ENCODE measurements at regions not wholly inside any gene's neighbourhood (a gene's known extent, or its start where the extent isn't known, plus 50 kb on each side); places are given as distances from the start of the nearest gene placed in this dataset.

DNA sequence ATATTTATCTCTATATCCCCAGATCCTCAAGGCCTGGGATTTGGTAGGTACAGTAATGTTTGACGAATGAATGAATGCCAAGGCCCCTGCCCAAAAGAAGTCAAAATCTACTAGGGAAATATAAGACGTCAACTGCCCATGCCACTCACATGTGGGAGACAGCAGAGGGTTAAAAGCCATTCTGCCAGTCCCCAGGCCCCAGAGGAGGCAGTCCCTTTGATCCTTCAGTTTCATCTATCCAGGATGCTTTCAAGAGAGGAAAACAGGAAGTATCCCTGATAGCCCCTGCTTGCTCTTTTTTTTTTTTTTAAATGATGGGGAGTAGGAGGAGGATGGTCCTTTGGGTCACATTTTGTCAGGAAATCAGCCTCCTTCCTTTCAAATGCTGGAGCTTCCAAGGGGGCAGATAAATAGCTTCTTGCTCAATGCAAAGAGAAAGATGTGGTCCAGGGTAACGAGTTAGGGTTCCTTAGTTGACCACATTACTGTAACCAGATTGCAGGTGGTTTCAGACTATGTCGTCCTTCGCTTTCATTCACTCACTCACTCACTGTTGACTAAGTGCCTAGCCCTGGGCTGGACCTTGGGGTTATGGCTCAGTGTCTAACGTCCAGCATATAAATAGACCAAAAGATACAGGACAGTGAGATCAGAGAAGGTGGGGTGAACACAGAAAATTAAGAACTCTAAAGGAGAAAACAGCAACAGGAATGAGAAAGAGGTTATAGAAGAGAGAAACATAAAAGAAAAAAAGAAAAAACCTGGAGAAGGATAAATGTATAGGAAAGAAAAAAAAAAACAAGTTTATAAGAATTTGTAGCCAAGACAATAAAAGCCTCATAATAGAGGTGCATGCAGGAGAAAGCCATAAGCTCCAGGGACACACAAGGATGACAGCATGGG lies 64.6 kb upstream of the PIM1 start:
- no peak for DNase-seq

GRCh38 chr6:37106051-37106363 lies 63.9 kb upstream of the PIM1 start:
- no peak for DNase-seq

GRCh38 chr6:37106554-37106953 lies 63.4 kb upstream of the PIM1 start:
- no peak for DNase-seq

GRCh38 chr6:37106982-37107491 lies 62.9 kb upstream of the PIM1 start:
- DNase-seq, result no peak

DNA sequence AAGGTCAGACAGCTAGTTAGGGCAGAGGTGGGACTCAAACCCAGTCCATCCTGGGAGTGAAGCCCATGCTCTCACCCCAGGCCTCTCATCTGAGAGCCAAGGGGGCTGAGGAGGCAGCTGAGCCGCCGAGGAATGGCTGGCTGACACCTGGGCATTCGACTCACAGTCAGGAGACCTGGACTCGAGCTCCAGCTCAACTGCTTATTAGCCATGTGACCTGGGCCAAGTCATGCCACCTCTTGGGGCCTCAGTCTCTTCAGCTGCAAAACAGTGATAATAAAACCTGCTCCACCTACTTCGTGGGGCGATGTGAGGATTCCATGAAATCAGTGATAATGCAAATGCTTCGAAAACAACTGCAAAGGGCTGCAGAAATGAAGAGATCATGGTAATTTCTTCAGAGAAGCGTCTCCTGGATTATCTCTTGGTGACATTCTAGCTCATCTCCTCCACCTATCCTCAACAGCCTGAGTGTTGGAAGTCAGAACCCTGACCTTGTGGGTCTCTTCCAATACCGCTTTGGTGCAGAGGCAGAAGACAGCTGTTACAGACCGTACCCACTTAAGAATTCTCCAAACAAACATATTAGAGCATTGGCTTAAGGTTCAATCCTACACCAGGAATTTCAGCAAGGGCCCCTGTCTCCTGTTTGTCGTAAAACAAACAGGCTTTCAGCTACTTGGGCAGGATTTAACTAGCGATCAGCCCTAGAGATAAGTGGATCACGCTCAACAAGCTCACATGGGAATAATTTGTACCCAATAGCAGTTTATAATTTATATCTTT lies 60.0 kb upstream of the PIM1 start:
- no peak for DNase-seq

- DNase-seq, result no peak
These were observed 59.2 kb upstream of the PIM1 start for GRCh38 chr6:37110500-37111461.

- DNase-seq, result no peak
These were observed 56.0 kb upstream of the PIM1 start for GRCh38 chr6:37113976-37114375.

DNA sequence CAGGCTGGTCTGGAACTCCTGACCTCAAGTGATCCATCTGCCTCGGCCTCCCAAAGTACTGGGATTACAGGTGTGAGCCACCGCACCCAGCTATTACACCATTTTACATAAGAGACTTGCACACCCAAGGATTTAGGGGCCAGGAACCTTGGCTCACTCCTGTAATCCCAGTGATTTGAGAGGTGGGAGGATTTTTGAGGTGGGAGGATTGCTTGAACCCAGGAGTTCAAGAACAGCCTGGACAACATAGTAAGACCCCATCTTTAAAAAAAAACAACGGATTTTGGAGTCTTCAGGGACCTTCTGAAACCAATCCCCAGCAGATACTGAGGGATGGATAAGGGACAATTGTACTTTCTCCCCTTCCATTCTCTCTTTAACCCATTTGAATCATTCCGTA lies 55.3 kb upstream of the PIM1 start:
- no peak for DNase-seq

- DNase-seq, result no peak
These were observed 54.6 kb upstream of the PIM1 start for GRCh38 chr6:37115236-37115895.

GRCh38 chr6:37116326-37116725 lies 53.6 kb upstream of the PIM1 start:
- DNase-seq, result no peak

DNA sequence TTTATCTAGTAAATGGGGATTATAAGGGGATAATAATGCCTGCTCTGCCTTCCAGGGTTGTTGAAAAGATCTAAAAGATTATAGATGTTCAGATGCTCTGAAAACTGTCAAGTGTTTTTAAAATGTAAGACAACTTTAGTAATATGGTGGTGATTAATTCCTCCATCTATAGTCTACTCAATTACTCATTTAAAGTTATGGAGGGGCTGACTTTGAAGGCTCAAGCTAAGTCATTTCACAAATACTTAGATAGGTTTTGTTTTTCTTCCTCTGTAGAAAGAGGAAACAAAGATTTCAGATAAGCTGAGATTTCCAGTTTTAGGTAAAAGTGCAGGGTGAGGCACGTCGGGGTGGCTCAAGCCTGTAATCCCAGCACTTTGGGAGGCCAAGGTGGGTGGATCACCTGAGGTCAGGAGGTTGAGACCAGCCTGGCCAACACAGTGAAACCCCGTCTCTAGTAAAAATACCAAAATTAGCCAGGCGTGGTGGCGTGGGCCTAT lies 50.5 kb upstream of the PIM1 start:
- no peak for DNase-seq

All from eye (tissue), 1 donor.